HEK293 (cell line): ENCODE measurements at regions not wholly inside any gene's neighbourhood (a gene's known extent, or its start where the extent isn't known, plus 50 kb on each side); places are given as distances from the start of the nearest gene placed in this dataset.

Source experiments
- BCL11A ChIP-seq: fragments of 450-650 bp; formaldehyde crosslinking; IDR thresholded peaks from 2 replicates; pipeline ENCODE4 v1.5.1; 2016; ENCODE audit warnings: low read depth, missing biosample characterization, missing genetic modification characterization
- EGR2 ChIP-seq: fragments of 450-650 bp; formaldehyde crosslinking; IDR thresholded peaks from 2 replicates; pipeline ENCODE4 v1.5.1; 2016; ENCODE audit warnings: low read depth, missing biosample characterization, missing genetic modification characterization
- FEZF1 ChIP-seq: fragments of 450-650 bp; formaldehyde crosslinking; IDR thresholded peaks from 2 replicates; pipeline ENCODE4 v1.5.1; 2016; ENCODE audit warnings: missing biosample characterization, missing genetic modification characterization
- MEIS1 ChIP-seq: sonication (generic); formaldehyde crosslinking; IDR thresholded peaks from 2 replicates; pipeline ENCODE4 v1.8.1; 2022; ENCODE audit warnings: missing genetic modification reagents, mild to moderate bottlenecking, borderline replicate concordance
- OSR2 ChIP-seq: fragments of 450-650 bp; formaldehyde crosslinking; IDR thresholded peaks from 2 replicates; pipeline ENCODE4 v1.5.1; 2016; ENCODE audit warnings: missing biosample characterization, missing genetic modification characterization
- PRDM1 ChIP-seq: fragments of 450-650 bp; formaldehyde crosslinking; IDR thresholded peaks from 2 replicates; pipeline ENCODE4; 2016; ENCODE audit warnings: missing biosample characterization, missing genetic modification characterization
- SALL2 ChIP-seq: fragments of 450-650 bp; formaldehyde crosslinking; IDR thresholded peaks from 2 replicates; pipeline ENCODE4 v1.5.0; 2017; ENCODE audit warnings: missing biosample characterization, mild to moderate bottlenecking, missing genetic modification characterization, borderline replicate concordance
- SP2 ChIP-seq: fragments of 450-650 bp; formaldehyde crosslinking; IDR thresholded peaks from 2 replicates; pipeline ENCODE4 v1.5.1; 2016; ENCODE audit warnings: missing biosample characterization, missing genetic modification characterization
- SP3 ChIP-seq: fragments of 450-650 bp; formaldehyde crosslinking; IDR thresholded peaks from 2 replicates; pipeline ENCODE4 v1.5.1; 2016; ENCODE audit warnings: missing biosample characterization, missing genetic modification characterization
- ZBTB20 ChIP-seq: fragments of 450-650 bp; formaldehyde crosslinking; IDR thresholded peaks from 2 replicates; pipeline ENCODE4 v1.5.1; 2016; ENCODE audit warnings: missing biosample characterization, missing genetic modification characterization
- ZFP3 ChIP-seq: fragments of 450-650 bp; formaldehyde crosslinking; IDR thresholded peaks from 2 replicates; pipeline ENCODE4 v1.5.1; 2016; ENCODE audit warnings: low read depth, missing biosample characterization, missing genetic modification characterization
- ZNF214 ChIP-seq: fragments of 450-650 bp; formaldehyde crosslinking; IDR thresholded peaks from 2 replicates; pipeline ENCODE4 v1.5.1; 2017; ENCODE audit warnings: missing biosample characterization, mild to moderate bottlenecking, missing genetic modification characterization, borderline replicate concordance
- ZNF223 ChIP-seq: fragments of 450-650 bp; formaldehyde crosslinking; IDR thresholded peaks from 2 replicates; pipeline ENCODE4 v1.5.1; 2016; ENCODE audit warnings: missing biosample characterization, missing genetic modification characterization
- ZNF24 ChIP-seq: fragments of 450-650 bp; formaldehyde crosslinking; IDR thresholded peaks from 2 replicates; pipeline ENCODE4 v1.5.1; 2016; ENCODE audit warnings: missing biosample characterization, missing genetic modification characterization
- ZNF354C ChIP-seq: fragments of 450-650 bp; formaldehyde crosslinking; IDR thresholded peaks from 2 replicates; pipeline ENCODE4 v1.5.1; 2016; ENCODE audit warnings: missing biosample characterization, missing genetic modification characterization, low read depth, borderline replicate concordance
- ZNF37A ChIP-seq: fragments of 450-650 bp; IDR thresholded peaks from 2 replicates; pipeline ENCODE4 v1.5.1; 2018; ENCODE audit warnings: missing biosample characterization, missing genetic modification characterization
- ZNF394 ChIP-seq: fragments of 450-650 bp; formaldehyde crosslinking; IDR thresholded peaks from 2 replicates; pipeline ENCODE4 v1.5.1; 2016; ENCODE audit warnings: missing biosample characterization, missing genetic modification characterization, mild to moderate bottlenecking, moderate library complexity, borderline replicate concordance
- ZNF404 ChIP-seq: fragments of 450-650 bp; formaldehyde crosslinking; IDR thresholded peaks from 2 replicates; pipeline ENCODE4 v1.5.1; 2017; ENCODE audit warnings: missing biosample characterization, missing genetic modification characterization
- ZNF423 ChIP-seq: fragments of 450-650 bp; formaldehyde crosslinking; IDR thresholded peaks from 2 replicates; pipeline ENCODE4 v1.5.1; 2016; ENCODE audit warnings: missing biosample characterization, missing genetic modification characterization
- ZNF473 ChIP-seq: fragments of 450-650 bp; formaldehyde crosslinking; IDR thresholded peaks from 2 replicates; pipeline ENCODE4 v1.5.1; 2017; ENCODE audit warnings: missing biosample characterization, missing genetic modification characterization
- ZNF530 ChIP-seq: fragments of 450-650 bp; formaldehyde crosslinking; IDR thresholded peaks from 2 replicates; pipeline ENCODE4 v1.5.1; 2016; ENCODE audit warnings: low read depth, missing biosample characterization, missing genetic modification characterization
- ZNF544 ChIP-seq: fragments of 450-650 bp; formaldehyde crosslinking; IDR thresholded peaks from 2 replicates; pipeline ENCODE4 v1.5.0; 2017; ENCODE audit warnings: missing biosample characterization, missing genetic modification characterization
- ZNF560 ChIP-seq: fragments of 450-650 bp; formaldehyde crosslinking; IDR thresholded peaks from 2 replicates; pipeline ENCODE4 v1.5.1; 2017; ENCODE audit warnings: missing biosample characterization, missing genetic modification characterization, borderline replicate concordance
- ZNF654 ChIP-seq: fragments of 450-650 bp; formaldehyde crosslinking; IDR thresholded peaks from 2 replicates; pipeline ENCODE4 v1.5.1; 2016; ENCODE audit warnings: low read depth, missing biosample characterization, missing genetic modification characterization
- ZNF658 ChIP-seq: fragments of 450-650 bp; formaldehyde crosslinking; IDR thresholded peaks from 2 replicates; pipeline ENCODE4; 2016; ENCODE audit warnings: missing biosample characterization, missing genetic modification characterization
- ZNF660 ChIP-seq: fragments of 450-650 bp; IDR thresholded peaks from 2 replicates; pipeline ENCODE4 v1.5.1; 2018; ENCODE audit warnings: missing biosample characterization, mild to moderate bottlenecking, missing genetic modification characterization
- ZNF677 ChIP-seq: fragments of 450-650 bp; IDR thresholded peaks from 2 replicates; pipeline ENCODE4 v1.5.0; 2018; ENCODE audit warnings: missing biosample characterization, mild to moderate bottlenecking, missing genetic modification characterization, moderate library complexity
- ZNF747 ChIP-seq: fragments of 450-650 bp; formaldehyde crosslinking; IDR thresholded peaks from 2 replicates; pipeline ENCODE4 v1.5.1; 2016; ENCODE audit warnings: missing biosample characterization, missing genetic modification characterization
- ZNF768 ChIP-seq: fragments of 450-650 bp; formaldehyde crosslinking; IDR thresholded peaks from 2 replicates; pipeline ENCODE4 v1.5.1; 2018; ENCODE audit warnings: missing biosample characterization, mild to moderate bottlenecking, missing genetic modification characterization
- ZNF830 ChIP-seq: fragments of 450-650 bp; IDR thresholded peaks from 2 replicates; pipeline ENCODE4 v1.5.0; 2018; ENCODE audit warnings: missing biosample characterization, missing genetic modification characterization, low read depth, mild to moderate bottlenecking, moderate library complexity
- TF ChIP-seq, protein P1 (sequence below): fragments of 450-650 bp; formaldehyde crosslinking; IDR thresholded peaks from 2 replicates; pipeline ENCODE4 v1.5.1; 2016; ENCODE audit warnings: missing biosample characterization, missing genetic modification characterization
- TF ChIP-seq, protein P2 (sequence below): fragments of 450-650 bp; formaldehyde crosslinking; IDR thresholded peaks from 2 replicates; pipeline ENCODE4 v1.5.1; 2016; ENCODE audit warnings: missing biosample characterization, missing genetic modification characterization
- TF ChIP-seq, protein P3 (sequence below): fragments of 450-650 bp; formaldehyde crosslinking; IDR thresholded peaks from 2 replicates; pipeline ENCODE4 v1.5.1; 2016; ENCODE audit warnings: missing biosample characterization, missing genetic modification characterization

DNA sequence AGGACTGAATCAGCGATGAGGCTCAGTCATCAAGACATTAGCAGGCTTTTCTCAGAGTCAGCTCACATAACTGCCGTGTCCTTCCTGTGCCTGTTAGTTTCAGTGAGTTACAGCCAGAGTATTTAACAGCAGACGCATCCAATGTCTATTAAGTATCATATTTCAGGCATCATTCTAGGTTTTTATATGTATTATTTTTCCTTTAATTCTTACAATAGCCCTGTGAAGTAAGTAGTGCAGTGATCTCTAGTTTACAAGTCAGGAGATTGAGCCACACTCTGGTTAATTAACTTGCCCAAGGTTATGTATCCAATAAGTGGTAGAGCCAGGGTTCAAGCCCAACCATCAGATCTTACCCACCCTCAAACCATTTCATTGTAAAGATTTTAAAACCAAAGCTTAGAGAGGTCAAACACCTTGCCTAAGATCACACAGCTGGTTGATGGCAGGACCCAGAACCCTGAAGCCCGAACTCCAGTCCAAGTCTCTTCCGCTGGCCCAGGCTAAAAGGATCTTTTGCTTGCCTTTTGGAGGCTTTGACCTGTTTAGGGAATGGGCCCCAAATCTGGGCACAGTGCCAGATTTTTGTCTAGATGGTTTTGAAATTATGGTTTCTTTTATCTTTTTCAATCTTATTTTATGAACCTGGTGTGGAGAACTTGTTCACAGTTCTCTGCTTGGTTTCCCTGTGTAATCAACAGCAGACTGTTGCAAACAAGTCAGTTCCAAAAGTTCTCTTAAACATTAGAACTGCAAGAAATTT lies 261.2 kb upstream of the CLINT1 start (continued):
- TF ChIP-seq ZNF223, result no peak
- TF ChIP-seq ZNF544 (tag by site-specific recombination), result peak; percentile 79; the same call in 1 of the 2 replicates
- no peak for TF ChIP-seq ZNF404 (tag by site-specific recombination)
- TF ChIP-seq, protein P1, sequence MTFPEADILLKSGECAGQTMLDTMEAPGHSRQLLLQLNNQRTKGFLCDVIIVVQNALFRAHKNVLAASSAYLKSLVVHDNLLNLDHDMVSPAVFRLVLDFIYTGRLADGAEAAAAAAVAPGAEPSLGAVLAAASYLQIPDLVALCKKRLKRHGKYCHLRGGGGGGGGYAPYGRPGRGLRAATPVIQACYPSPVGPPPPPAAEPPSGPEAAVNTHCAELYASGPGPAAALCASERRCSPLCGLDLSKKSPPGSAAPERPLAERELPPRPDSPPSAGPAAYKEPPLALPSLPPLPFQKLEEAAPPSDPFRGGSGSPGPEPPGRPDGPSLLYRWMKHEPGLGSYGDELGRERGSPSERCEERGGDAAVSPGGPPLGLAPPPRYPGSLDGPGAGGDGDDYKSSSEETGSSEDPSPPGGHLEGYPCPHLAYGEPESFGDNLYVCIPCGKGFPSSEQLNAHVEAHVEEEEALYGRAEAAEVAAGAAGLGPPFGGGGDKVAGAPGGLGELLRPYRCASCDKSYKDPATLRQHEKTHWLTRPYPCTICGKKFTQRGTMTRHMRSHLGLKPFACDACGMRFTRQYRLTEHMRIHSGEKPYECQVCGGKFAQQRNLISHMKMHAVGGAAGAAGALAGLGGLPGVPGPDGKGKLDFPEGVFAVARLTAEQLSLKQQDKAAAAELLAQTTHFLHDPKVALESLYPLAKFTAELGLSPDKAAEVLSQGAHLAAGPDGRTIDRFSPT (tag by site-specific recombination), result no peak
- no peak for TF ChIP-seq ZNF354C (tag by site-specific recombination)
- TF ChIP-seq ZNF677 (tag by site-specific recombination), result no peak
- no peak; the same call in 1 of the 2 replicates for TF ChIP-seq ZNF214 (tag by site-specific recombination)
- peak; percentile 32; the same call in 1 of the 2 replicates for TF ChIP-seq ZNF830 (tag by site-specific recombination)
- TF ChIP-seq, protein P2, sequence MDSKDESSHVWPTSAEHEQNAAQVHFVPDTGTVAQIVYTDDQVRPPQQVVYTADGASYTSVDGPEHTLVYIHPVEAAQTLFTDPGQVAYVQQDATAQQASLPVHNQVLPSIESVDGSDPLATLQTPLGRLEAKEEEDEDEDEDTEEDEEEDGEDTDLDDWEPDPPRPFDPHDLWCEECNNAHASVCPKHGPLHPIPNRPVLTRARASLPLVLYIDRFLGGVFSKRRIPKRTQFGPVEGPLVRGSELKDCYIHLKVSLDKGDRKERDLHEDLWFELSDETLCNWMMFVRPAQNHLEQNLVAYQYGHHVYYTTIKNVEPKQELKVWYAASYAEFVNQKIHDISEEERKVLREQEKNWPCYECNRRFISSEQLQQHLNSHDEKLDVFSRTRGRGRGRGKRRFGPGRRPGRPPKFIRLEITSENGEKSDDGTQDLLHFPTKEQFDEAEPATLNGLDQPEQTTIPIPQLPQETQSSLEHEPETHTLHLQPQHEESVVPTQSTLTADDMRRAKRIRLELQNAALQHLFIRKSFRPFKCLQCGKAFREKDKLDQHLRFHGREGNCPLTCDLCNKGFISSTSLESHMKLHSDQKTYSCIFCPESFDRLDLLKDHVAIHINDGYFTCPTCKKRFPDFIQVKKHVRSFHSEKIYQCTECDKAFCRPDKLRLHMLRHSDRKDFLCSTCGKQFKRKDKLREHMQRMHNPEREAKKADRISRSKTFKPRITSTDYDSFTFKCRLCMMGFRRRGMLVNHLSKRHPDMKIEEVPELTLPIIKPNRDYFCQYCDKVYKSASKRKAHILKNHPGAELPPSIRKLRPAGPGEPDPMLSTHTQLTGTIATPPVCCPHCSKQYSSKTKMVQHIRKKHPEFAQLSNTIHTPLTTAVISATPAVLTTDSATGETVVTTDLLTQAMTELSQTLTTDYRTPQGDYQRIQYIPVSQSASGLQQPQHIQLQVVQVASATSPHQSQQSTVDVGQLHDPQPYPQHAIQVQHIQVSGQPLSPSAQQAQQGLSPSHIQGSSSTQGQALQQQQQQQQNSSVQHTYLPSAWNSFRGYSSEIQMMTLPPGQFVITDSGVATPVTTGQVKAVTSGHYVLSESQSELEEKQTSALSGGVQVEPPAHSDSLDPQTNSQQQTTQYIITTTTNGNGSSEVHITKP (tag by site-specific recombination), result peak; percentile 72
- no peak for TF ChIP-seq ZNF747
- TF ChIP-seq, protein P3, sequence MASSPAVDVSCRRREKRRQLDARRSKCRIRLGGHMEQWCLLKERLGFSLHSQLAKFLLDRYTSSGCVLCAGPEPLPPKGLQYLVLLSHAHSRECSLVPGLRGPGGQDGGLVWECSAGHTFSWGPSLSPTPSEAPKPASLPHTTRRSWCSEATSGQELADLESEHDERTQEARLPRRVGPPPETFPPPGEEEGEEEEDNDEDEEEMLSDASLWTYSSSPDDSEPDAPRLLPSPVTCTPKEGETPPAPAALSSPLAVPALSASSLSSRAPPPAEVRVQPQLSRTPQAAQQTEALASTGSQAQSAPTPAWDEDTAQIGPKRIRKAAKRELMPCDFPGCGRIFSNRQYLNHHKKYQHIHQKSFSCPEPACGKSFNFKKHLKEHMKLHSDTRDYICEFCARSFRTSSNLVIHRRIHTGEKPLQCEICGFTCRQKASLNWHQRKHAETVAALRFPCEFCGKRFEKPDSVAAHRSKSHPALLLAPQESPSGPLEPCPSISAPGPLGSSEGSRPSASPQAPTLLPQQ (tag by site-specific recombination), result no peak
- no peak for TF ChIP-seq ZNF24 (tag by site-specific recombination)
- TF ChIP-seq SP2 (tag by site-specific recombination), result no peak
- TF ChIP-seq ZNF658 (tag by site-specific recombination), result no peak
- no peak for TF ChIP-seq ZBTB20 (tag by site-specific recombination)
- no peak for TF ChIP-seq SALL2 (tag by site-specific recombination)
- peak; percentile 69; the same call in 1 of the 2 replicates for TF ChIP-seq FEZF1
- no peak for TF ChIP-seq ZNF423 (tag by site-specific recombination)
- TF ChIP-seq EGR2 (tag by site-specific recombination), result no peak
- 0 out of 2 replicates have a peak, but pooled peaks have one; percentile 7 for TF ChIP-seq OSR2
- TF ChIP-seq ZFP3 (tag by site-specific recombination), result no peak
- TF ChIP-seq ZNF654 (tag by site-specific recombination), result no peak
- no peak for TF ChIP-seq BCL11A (tag by site-specific recombination)
- no peak for TF ChIP-seq ZNF768 (tag by site-specific recombination)
- no peak for TF ChIP-seq ZNF394 (tag by site-specific recombination)
- TF ChIP-seq ZNF660, result peak; percentile 30; the same call in 1 of the 2 replicates
- TF ChIP-seq ZNF530 (tag by site-specific recombination), result no peak
- no peak for TF ChIP-seq SP3 (tag by site-specific recombination)
- no peak for TF ChIP-seq MEIS1 (CRISPR knock-in tag)
- no peak for TF ChIP-seq ZNF473 (tag by site-specific recombination)
- peak; percentile 28; the same call in 1 of the 2 replicates for TF ChIP-seq ZNF37A
- no peak for TF ChIP-seq PRDM1 (tag by site-specific recombination)
- no peak for TF ChIP-seq ZNF560 (tag by site-specific recombination)
